ENCODE measurements at regions not wholly inside any gene's neighbourhood (a gene's known extent, or its start where the extent isn't known, plus 50 kb on each side); places are given as distances from the start of the nearest gene placed in this dataset.

GRCh38 chr9:91082731-91083130 lies 279.0 kb downstream of the AUH start:
- TF ChIP-seq, protein P1, sequence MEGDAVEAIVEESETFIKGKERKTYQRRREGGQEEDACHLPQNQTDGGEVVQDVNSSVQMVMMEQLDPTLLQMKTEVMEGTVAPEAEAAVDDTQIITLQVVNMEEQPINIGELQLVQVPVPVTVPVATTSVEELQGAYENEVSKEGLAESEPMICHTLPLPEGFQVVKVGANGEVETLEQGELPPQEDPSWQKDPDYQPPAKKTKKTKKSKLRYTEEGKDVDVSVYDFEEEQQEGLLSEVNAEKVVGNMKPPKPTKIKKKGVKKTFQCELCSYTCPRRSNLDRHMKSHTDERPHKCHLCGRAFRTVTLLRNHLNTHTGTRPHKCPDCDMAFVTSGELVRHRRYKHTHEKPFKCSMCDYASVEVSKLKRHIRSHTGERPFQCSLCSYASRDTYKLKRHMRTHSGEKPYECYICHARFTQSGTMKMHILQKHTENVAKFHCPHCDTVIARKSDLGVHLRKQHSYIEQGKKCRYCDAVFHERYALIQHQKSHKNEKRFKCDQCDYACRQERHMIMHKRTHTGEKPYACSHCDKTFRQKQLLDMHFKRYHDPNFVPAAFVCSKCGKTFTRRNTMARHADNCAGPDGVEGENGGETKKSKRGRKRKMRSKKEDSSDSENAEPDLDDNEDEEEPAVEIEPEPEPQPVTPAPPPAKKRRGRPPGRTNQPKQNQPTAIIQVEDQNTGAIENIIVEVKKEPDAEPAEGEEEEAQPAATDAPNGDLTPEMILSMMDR (IDR thresholded peaks at IDR 0.05) = no peak
- TF ChIP-seq, protein P2, sequence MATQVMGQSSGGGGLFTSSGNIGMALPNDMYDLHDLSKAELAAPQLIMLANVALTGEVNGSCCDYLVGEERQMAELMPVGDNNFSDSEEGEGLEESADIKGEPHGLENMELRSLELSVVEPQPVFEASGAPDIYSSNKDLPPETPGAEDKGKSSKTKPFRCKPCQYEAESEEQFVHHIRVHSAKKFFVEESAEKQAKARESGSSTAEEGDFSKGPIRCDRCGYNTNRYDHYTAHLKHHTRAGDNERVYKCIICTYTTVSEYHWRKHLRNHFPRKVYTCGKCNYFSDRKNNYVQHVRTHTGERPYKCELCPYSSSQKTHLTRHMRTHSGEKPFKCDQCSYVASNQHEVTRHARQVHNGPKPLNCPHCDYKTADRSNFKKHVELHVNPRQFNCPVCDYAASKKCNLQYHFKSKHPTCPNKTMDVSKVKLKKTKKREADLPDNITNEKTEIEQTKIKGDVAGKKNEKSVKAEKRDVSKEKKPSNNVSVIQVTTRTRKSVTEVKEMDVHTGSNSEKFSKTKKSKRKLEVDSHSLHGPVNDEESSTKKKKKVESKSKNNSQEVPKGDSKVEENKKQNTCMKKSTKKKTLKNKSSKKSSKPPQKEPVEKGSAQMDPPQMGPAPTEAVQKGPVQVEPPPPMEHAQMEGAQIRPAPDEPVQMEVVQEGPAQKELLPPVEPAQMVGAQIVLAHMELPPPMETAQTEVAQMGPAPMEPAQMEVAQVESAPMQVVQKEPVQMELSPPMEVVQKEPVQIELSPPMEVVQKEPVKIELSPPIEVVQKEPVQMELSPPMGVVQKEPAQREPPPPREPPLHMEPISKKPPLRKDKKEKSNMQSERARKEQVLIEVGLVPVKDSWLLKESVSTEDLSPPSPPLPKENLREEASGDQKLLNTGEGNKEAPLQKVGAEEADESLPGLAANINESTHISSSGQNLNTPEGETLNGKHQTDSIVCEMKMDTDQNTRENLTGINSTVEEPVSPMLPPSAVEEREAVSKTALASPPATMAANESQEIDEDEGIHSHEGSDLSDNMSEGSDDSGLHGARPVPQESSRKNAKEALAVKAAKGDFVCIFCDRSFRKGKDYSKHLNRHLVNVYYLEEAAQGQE (IDR thresholded peaks at IDR 0.05; ENCODE audit: insufficient read depth in 1 of 2, low read depth in 2 of 2, low read length in 1 of 2) = no peak
